ENCODE measurements at regions not wholly inside any gene's neighbourhood (a gene's known extent, or its start where the extent isn't known, plus 50 kb on each side); places are given as distances from the start of the nearest gene placed in this dataset.

GRCh38 chr9:40914772-40915659, 213.5 kb downstream of the FOXD4L6 start:
- no peak for TF ChIP-seq CTCF (IDR thresholded peaks at IDR 0.05)
- TF ChIP-seq POLR2A (IDR thresholded peaks at IDR 0.05), result no peak
